Naive B cell (primary cell): ENCODE measurements at regions not wholly inside any gene's neighbourhood (a gene's known extent, or its start where the extent isn't known, plus 50 kb on each side); places are given as distances from the start of the nearest gene placed in this dataset.

Experiments used
- ATAC-seq, 2 donors: fragments of 150-1000 bp; cut with Tn5 transposase; 2 replicates each; pipeline ENCODE4 v1.10.0; 2021; ENCODE audit warnings: low read depth in 2 of 2, mild to moderate bottlenecking in 2 of 2, moderate library complexity in 2 of 2
- DNase-seq: peaks from one replicate; pipeline ENCODE4 v3.0.0; 2022
- H3K27ac Mint-ChIP-seq, 6 donors: one replicate each; pipeline ENCODE4 v1.8.0; 2020 to 2022; ENCODE audit warnings: mild to moderate bottlenecking in 6 of 6, mixed read lengths in 6 of 6, moderate library complexity in 5 of 6, inconsistent platforms in 2 of 6
- H3K27me3 Mint-ChIP-seq, 3 donors: one replicate each; pipeline ENCODE4 v1.8.0; 2021 to 2022; ENCODE audit warnings: mixed read lengths in 3 of 3, mild to moderate bottlenecking in 1 of 3
- H3K36me3 Mint-ChIP-seq, 2 donors: one replicate each; pipeline ENCODE4 v1.8.0; 2020 to 2022; ENCODE audit warnings: mixed read lengths in 2 of 2, inconsistent platforms in 1 of 2, mild to moderate bottlenecking in 1 of 2
- H3K4me1 Mint-ChIP-seq, 3 donors: one replicate each; pipeline ENCODE4 v1.8.0; 2020 to 2022; ENCODE audit warnings: mixed read lengths in 3 of 3, inconsistent platforms in 1 of 3, mild to moderate bottlenecking in 1 of 3, moderate library complexity in 1 of 3
- H3K4me3 Mint-ChIP-seq, 8 donors: one replicate each; pipeline ENCODE4 v1.8.0; 2020 to 2022; ENCODE audit warnings: mild to moderate bottlenecking in 8 of 8, mixed read lengths in 8 of 8, moderate library complexity in 8 of 8, inconsistent platforms in 2 of 8
- H3K9me3 Mint-ChIP-seq, 7 donors: one replicate each; pipeline ENCODE4 v1.8.0; 2020 to 2022; ENCODE audit warnings: mixed read lengths in 7 of 7, mild to moderate bottlenecking in 5 of 7, inconsistent platforms in 2 of 7, moderate library complexity in 1 of 7

DNA sequence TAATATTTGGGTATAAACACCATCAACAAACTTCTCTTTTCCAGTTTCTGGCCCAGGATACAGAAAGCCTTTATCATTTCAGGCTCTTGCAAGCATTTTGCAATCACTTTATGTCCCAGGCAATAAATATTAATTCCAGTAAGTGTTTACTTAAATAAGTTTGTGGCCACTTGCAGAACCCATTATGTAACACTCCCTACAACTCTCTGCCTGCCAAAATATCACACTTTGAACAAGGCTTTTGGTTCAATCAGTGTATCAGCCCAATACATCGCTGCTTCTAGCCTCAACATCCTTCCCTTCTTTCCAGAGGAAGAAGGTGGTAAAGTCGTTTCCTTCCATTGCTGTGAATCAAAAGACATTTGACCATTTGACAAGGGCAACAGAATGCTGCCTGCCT, 203.0 kb upstream of the USP25 start:
- no peak for DNase-seq
- Mint-ChIP-seq H3K27me3 (peaks cover 0 to 7% (median 5%) of the 10 kb centered on the region in 3 donors), H3K4me1 (no peaks in the 10 kb centered on the region), H3K9me3 (peaks cover 0 to 5% (median 2%) of the 10 kb centered on the region in 7 donors), H3K27ac (no peak overlapping the region), H3K4me3 (no peak overlapping the region), H3K36me3 (no peaks in the 10 kb centered on the region)
- ATAC-seq = no peak

DNA sequence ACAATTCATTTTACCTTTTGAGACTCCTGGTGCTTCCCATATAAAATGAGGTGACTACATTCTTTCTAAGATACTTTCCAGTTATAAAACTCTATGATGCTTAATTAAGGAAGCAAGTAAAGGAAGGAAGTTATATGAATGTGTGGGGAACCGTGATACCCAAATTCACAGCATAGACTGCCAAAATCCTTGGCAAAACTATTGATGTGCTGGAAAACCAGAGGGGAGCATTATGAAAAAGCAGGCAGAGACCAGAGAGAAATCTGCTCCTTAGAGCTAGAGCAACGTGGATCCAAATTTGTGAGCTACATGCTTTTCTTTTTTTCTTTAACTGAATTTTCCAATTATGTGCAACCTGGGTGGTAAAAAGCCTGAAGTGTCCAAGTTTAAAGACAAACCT, 201.4 kb upstream of the USP25 start:
- ATAC-seq = no peak
- Mint-ChIP-seq H3K9me3 (peaks cover 0 to 5% (median 2%) of the 10 kb centered on the region in 7 donors), H3K36me3 (no peaks in the 10 kb centered on the region)

DNA sequence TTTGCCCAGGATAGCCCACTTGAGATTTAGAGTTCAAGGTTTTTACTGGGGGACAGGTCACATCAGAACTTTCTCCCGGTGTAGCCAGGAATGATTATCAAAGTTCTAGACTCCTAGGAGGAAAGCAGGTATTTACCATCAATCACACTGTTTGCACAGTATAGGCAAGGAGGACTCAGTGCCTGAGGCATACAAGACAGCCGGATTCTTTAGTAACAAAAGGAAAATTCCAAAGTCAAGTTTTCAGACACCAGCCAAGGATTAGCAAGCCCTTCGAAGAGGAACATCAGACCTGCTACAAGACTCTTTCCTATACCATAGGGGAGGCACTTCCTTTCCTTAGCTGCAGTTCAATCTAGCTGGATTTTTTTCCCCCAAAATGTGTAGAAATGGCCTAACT, 197.8 kb upstream of the USP25 start:
- H3K4me3 Mint-ChIP-seq = no peak overlapping the region
- DNase-seq (no peak), ATAC-seq (no peak)
- no peaks in the 10 kb centered on the region for H3K36me3 Mint-ChIP-seq
- H3K27ac Mint-ChIP-seq = no peak overlapping the region
- H3K9me3 Mint-ChIP-seq = peaks cover 0 to 5% (median 2%) of the 10 kb centered on the region in 7 donors
- H3K4me1 Mint-ChIP-seq = peaks cover 9 to 17% (median 12%) of the 10 kb centered on the region in 3 donors
- no peaks in the 10 kb centered on the region for H3K27me3 Mint-ChIP-seq

More for the DNA sequence above, 201.4 kb upstream of the USP25 start:
- Mint-ChIP-seq H3K4me3 (no peak overlapping the region), H3K4me1 (no peaks in the 10 kb centered on the region), H3K27ac (no peak overlapping the region), H3K27me3 (peaks cover 0 to 7% (median 5%) of the 10 kb centered on the region in 3 donors)
- DNase-seq = no peak

DNA sequence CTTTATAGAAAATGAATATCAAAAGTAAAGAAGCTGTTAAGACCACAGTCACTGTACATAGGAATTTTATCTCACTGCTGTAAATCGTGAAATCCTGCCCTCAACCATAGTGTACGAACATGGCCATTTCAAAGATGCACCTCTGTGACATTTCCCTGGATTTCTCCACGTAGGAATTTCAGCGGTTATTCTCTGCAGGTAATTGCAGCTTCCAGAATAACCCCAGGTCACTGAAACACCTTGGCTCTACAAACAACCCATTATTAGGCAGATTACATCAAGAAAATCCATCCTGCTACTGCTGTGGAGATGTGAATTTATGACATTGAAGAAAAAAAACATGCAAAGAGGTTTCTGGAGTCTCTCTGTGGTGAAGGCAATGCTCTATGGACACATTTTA, 196.2 kb upstream of the USP25 start:
- H3K4me1 Mint-ChIP-seq = peaks cover 9 to 17% (median 12%) of the 10 kb centered on the region in 3 donors
- no peak for DNase-seq
- H3K27ac Mint-ChIP-seq = peak overlapping the region in 1 of 6 donors; percentile 67
- H3K4me3 Mint-ChIP-seq = no peak overlapping the region
- peaks cover 0 to 8% (median 0%) of the 10 kb centered on the region in 3 donors for H3K27me3 Mint-ChIP-seq
- peaks cover 0 to 5% (median 2%) of the 10 kb centered on the region in 7 donors for H3K9me3 Mint-ChIP-seq
- H3K36me3 Mint-ChIP-seq = no peaks in the 10 kb centered on the region
- ATAC-seq = no peak

DNA sequence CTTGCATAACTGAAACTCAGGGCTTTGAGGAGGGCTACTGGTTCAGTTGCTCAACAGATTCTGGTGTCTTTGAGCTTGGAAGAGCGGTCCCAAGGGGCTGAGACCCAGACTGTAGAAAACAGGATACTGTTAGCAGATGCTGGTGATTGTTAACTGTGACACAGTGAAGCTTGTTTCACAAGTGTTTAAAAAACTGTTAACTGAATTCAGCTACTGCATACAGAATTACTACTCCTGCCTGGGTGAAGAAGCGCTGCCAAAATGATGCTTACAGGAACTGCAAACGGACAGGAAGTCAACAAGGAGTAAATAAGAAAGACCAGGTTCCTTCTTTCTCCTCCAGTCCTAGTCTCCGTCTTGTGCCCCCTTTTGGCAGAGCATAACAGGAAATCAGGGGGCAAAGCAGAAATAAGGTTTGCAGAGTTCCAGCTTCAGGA, 195.3 kb upstream of the USP25 start:
- ATAC-seq = peak; percentile 66 to 75
- H3K27ac Mint-ChIP-seq = peak overlapping the region in 4 of 6 donors; percentile 28 to 85 (median 52)
- H3K9me3 Mint-ChIP-seq = peaks cover 0 to 5% (median 2%) of the 10 kb centered on the region in 7 donors
- DNase-seq = peak; percentile 25
- H3K27me3 Mint-ChIP-seq = peaks cover 0 to 15% (median 0%) of the 10 kb centered on the region in 3 donors
- H3K4me1 Mint-ChIP-seq = peaks cover 9 to 17% (median 12%) of the 10 kb centered on the region in 3 donors
- H3K4me3 Mint-ChIP-seq = peak overlapping the region; percentile 42 to 83 (median 61)
- no peaks in the 10 kb centered on the region for H3K36me3 Mint-ChIP-seq

DNA sequence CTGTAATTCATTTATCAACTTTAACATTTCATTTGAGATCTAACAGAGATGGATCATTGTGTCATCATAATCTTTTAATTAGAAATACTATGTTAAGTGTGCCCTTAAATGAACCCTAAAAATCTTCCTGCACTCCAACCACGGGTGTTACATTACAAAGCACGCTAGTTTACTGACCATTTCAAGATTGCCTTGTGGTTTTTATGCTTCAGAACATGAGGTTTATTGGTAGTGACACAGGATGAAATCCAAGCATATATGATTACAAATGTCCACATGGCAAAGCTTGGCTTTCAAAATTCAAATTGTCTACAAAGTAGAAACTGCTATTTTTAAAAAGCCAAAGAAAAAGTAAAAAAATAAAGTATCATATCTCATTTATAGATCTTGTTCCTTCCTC, 190.4 kb upstream of the USP25 start:
- ATAC-seq (no peak), DNase-seq (no peak)
- H3K9me3 Mint-ChIP-seq = peaks cover 0 to 3% (median 0%) of the 10 kb centered on the region in 7 donors
- no peak overlapping the region for H3K4me3 Mint-ChIP-seq
- peaks cover 0 to 22% (median 0%) of the 10 kb centered on the region in 3 donors for H3K27me3 Mint-ChIP-seq
- H3K27ac Mint-ChIP-seq = no peak overlapping the region
- H3K36me3 Mint-ChIP-seq = no peaks in the 10 kb centered on the region
- peaks cover 4 to 9% (median 8%) of the 10 kb centered on the region in 3 donors for H3K4me1 Mint-ChIP-seq

DNA sequence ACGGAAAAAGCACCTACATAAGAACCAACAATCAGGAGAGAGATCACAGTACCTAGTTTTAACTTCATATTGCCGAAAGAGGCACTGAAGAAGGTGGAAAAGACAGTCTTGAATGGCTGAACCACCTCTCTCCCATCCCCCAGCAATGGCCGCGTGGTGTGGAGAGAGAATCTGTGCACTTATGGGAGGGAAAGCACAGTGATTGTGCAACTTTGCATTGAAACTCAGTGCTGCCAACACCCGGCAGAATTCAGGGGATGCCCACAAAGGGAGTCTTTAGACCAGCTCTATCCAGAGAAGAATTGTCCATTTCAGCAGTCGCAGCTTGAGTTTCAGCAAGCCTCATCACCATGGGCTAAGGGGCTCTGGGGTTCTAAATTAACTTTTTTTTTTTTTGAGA, 186.3 kb upstream of the USP25 start:
- no peak overlapping the region for H3K4me3 Mint-ChIP-seq
- peaks cover 0 to 16% (median 0%) of the 10 kb centered on the region in 3 donors for H3K27me3 Mint-ChIP-seq
- DNase-seq (no peak), ATAC-seq (no peak)
- peak overlapping the region in 1 of 6 donors; percentile 40 for H3K27ac Mint-ChIP-seq
- H3K4me1 Mint-ChIP-seq = no peaks in the 10 kb centered on the region
- H3K9me3 Mint-ChIP-seq = peaks cover 0 to 3% (median 0%) of the 10 kb centered on the region in 7 donors
- H3K36me3 Mint-ChIP-seq = no peaks in the 10 kb centered on the region

DNA sequence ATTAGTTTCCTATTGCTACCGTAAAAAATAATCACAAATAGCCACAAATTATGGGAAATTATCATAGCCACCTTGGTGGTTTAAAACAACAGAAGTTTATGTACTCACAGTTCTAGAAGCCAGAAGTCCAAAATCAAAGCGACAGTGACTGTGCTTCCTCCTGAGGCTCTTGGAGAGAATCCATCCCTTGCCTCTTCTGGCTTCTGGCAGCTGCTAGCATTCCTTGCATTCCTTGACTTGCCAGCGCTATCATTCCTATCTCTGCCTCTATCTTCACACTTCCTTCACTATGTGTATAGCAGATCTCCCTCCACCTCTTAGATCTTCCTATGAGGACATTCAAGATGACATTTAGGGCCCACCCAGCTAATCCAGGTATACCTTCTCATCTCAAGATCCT, 180.1 kb upstream of the USP25 start:
- DNase-seq = no peak
- H3K4me1 Mint-ChIP-seq = no peaks in the 10 kb centered on the region
- no peak for ATAC-seq
- H3K9me3 Mint-ChIP-seq = no peaks in the 10 kb centered on the region
- H3K4me3 Mint-ChIP-seq = no peak overlapping the region
- no peaks in the 10 kb centered on the region for H3K36me3 Mint-ChIP-seq
- no peak overlapping the region for H3K27ac Mint-ChIP-seq
- H3K27me3 Mint-ChIP-seq = peaks cover 0 to 4% (median 0%) of the 10 kb centered on the region in 3 donors

DNA sequence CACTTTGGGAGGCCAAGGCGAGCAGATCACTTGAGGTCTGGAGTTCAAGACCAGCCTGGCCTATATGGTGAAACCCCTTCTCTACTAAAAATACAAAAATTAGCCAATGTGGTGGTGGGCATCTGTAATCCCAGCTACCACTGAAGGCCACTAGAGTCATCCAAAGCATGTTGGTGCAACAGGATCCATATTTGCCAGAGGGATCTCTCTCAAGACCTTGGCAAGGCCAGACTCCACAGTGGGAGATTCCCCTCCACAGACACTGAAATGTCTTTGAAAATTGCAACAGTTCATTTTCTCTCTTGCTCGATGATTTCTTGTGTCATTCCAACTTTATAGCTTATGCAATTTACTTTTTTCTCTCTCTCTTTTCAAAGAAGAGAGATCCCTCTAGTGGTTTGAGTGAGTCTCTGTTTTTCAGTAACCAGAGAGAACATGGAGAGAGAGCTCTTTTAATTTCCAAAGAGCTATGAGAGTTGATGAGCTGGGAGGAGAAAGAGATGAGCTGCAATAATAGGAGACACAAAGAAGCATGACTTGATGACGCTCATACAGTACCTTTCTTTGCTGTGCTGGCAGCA, 176.8 kb upstream of the USP25 start:
- H3K36me3 Mint-ChIP-seq = no peaks in the 10 kb centered on the region
- DNase-seq (peak; percentile 5), ATAC-seq (peak in 1 of 2 donors; percentile 49)
- no peak overlapping the region for H3K4me3 Mint-ChIP-seq
- H3K9me3 Mint-ChIP-seq = peaks cover 0 to 2% (median 0%) of the 10 kb centered on the region in 7 donors
- H3K27ac Mint-ChIP-seq = no peak overlapping the region
- H3K27me3 Mint-ChIP-seq = peaks cover 0 to 4% (median 0%) of the 10 kb centered on the region in 3 donors
- no peaks in the 10 kb centered on the region for H3K4me1 Mint-ChIP-seq

DNA sequence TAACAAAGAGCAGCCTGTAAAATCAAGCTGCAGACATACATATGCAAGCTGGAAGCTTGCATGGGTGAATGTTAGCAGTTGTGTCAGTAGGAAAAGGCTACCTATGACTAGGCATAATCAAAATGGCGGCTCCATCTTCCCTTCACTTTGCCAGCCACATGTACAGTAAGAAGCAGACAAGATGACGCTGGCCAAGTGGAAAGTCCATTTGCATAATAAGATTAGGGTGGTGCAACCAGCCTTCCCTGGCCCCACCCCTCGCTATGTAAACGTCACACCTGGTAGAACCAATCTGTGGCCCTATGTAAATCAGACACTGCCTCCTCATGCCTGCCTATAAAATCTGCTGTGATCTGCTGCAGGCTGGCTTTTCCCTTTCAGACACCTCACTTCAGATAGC, 171.9 kb upstream of the USP25 start:
- H3K9me3 Mint-ChIP-seq = peaks cover 0 to 2% (median 0%) of the 10 kb centered on the region in 7 donors
- no peak overlapping the region for H3K4me3 Mint-ChIP-seq
- ATAC-seq (peak in 1 of 2 donors; percentile 25), DNase-seq (no peak)
- peaks cover 0 to 4% (median 0%) of the 10 kb centered on the region in 3 donors for H3K27me3 Mint-ChIP-seq
- no peaks in the 10 kb centered on the region for H3K36me3 Mint-ChIP-seq
- no peak overlapping the region for H3K27ac Mint-ChIP-seq
- H3K4me1 Mint-ChIP-seq = peaks cover 0 to 4% (median 0%) of the 10 kb centered on the region in 3 donors

DNA sequence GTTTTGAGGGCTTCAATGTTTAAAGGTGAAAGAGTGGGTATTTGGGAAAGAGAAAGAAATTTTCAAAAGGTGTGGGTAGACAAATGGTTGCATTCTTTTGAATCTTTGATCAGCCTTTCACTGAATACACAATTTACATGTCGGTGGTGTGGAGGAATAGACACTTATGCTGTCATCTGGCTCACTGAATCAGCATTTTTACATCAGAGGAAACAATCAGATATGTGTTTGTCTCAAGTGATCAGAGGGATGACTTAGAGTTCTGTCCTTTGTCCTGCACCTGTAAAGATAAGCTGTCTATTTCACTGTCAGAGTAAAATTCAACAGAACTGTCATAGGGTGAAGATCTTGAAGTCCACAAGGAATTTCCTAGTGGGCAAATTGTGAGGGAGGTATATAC, 170.9 kb upstream of the USP25 start:
- peaks cover 0 to 4% (median 0%) of the 10 kb centered on the region in 3 donors for H3K4me1 Mint-ChIP-seq
- H3K9me3 Mint-ChIP-seq = peaks cover 0 to 2% (median 0%) of the 10 kb centered on the region in 7 donors
- DNase-seq = no peak
- no peak for ATAC-seq
- no peaks in the 10 kb centered on the region for H3K36me3 Mint-ChIP-seq
- H3K27me3 Mint-ChIP-seq = no peaks in the 10 kb centered on the region
- H3K4me3 Mint-ChIP-seq = no peak overlapping the region
- H3K27ac Mint-ChIP-seq = no peak overlapping the region

DNA sequence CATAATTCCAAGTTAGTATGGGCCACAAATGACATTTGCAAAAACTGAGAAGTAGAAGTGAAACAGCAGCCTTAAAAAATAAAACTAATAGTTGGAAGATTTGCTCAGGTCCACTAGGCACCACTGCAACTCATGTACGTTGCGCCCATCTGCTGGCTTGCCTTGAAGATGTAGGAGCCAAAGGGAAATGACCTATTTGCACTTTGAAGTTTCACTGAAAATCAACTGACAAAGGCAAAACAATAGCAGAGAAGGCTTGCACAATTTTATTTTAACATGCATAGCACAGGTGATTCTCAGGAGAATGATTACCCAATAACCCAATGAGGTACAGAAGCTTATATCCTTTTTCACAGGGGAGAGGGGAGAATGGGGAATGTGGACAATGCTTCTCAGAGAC, 170.1 kb upstream of the USP25 start:
- H3K36me3 Mint-ChIP-seq = no peaks in the 10 kb centered on the region
- DNase-seq = no peak
- H3K4me3 Mint-ChIP-seq = no peak overlapping the region
- H3K9me3 Mint-ChIP-seq = peaks cover 0 to 2% (median 0%) of the 10 kb centered on the region in 7 donors
- peaks cover 0 to 4% (median 0%) of the 10 kb centered on the region in 3 donors for H3K4me1 Mint-ChIP-seq
- no peak overlapping the region for H3K27ac Mint-ChIP-seq
- H3K27me3 Mint-ChIP-seq = no peaks in the 10 kb centered on the region
- ATAC-seq = no peak

DNA sequence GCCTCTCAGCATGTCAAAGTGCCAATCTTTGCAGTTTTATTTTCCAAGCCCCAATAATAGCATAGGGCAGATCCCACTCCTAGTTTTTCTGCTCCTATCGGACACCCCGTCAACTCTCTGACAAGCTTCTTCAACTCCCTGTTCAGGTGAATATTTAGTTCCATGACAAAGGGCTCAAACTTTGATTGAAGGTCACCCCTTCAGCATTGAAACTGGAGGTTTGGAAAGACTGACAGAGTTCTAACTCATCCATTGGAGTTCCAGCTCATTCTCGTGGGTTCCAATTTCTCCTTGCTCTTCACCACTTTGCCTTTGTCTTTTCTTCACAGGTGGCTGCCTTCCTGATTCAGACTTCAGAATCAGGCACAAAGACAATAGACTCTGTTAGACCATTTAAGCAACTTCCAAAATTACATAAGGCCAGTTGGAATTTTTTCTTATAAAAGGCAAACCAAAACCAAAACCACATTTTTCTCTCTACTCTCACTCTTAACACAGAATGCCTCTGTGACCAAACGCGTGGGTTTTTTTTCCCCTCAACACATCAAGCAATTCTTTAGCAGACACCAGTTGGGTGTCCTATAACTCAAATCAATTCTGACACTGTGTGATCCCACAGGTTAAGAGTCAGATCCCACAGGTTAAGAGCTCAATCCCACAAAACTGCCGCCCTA, 169.3 kb upstream of the USP25 start:
- Mint-ChIP-seq H3K4me1 (peaks cover 0 to 4% (median 0%) of the 10 kb centered on the region in 3 donors), H3K9me3 (peaks cover 0 to 2% (median 0%) of the 10 kb centered on the region in 7 donors), H3K36me3 (no peaks in the 10 kb centered on the region), H3K27me3 (no peaks in the 10 kb centered on the region), H3K4me3 (no peak overlapping the region), H3K27ac (no peak overlapping the region)
- no peak for ATAC-seq
- DNase-seq = no peak

DNA sequence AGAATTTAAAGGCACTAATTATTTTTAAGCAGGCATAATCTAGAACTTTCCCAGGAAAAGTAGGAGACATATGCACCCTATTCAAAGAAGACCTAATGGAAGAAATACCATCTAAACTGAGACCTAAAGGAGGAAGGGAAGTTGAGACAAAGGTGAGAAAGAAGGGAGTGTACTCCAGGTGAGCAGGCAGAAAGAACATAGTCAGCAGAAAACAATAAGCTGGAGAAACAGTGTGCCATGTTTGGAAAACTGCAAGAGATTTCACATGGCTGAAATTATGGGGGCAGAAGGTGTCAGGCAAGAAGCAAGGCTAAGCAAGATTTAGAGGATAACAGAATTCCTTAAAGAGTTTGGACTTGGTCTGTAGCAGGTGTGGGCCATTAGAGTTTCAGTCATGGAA, 167.0 kb upstream of the USP25 start:
- H3K27me3 Mint-ChIP-seq = peaks cover 0 to 3% (median 2%) of the 10 kb centered on the region in 3 donors
- no peak overlapping the region for H3K27ac Mint-ChIP-seq
- no peaks in the 10 kb centered on the region for H3K9me3 Mint-ChIP-seq
- H3K36me3 Mint-ChIP-seq = no peaks in the 10 kb centered on the region
- H3K4me1 Mint-ChIP-seq = peaks cover 0 to 4% (median 0%) of the 10 kb centered on the region in 3 donors
- DNase-seq (no peak), ATAC-seq (no peak)
- no peak overlapping the region for H3K4me3 Mint-ChIP-seq
